GM18909 (cell line): ENCODE measurements at regions not wholly inside any gene's neighbourhood (a gene's known extent, or its start where the extent isn't known, plus 50 kb on each side); places are given as distances from the start of the nearest gene placed in this dataset.
"Not testable (repeated sequence)": the region's sequence is repeated elsewhere in the genome, so short reads cannot be mapped to it uniquely, and the experiment has no call there.

Experiments used
- ATAC-seq: cut with Tn5 transposase; IDR thresholded peaks from one replicate; pipeline ENCODE4 v1.9.1; 2021; ENCODE audit warnings: mild to moderate bottlenecking; ENCODE audit not compliant: unreplicated experiment, poor library complexity

DNA sequence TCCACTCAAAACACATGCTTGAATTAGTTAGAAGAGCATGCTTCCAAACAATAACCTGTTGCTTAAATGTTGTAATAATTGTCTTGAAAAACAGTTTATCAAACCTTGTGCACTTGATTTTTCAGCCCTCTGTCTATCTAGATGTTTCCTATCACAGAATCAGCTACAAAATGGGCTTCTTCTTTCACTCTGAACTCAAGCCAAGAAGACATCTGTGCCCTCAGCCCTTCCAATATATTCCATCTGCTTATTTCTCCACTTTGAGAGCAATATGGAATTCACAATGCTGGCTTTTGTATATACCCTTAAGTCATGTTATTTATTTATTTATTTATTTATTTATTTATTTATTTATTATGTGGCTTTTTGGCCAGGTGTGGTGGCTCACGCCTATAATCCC is 234.2 kb downstream of the TOX3 start:
- ATAC-seq, result no peak

DNA sequence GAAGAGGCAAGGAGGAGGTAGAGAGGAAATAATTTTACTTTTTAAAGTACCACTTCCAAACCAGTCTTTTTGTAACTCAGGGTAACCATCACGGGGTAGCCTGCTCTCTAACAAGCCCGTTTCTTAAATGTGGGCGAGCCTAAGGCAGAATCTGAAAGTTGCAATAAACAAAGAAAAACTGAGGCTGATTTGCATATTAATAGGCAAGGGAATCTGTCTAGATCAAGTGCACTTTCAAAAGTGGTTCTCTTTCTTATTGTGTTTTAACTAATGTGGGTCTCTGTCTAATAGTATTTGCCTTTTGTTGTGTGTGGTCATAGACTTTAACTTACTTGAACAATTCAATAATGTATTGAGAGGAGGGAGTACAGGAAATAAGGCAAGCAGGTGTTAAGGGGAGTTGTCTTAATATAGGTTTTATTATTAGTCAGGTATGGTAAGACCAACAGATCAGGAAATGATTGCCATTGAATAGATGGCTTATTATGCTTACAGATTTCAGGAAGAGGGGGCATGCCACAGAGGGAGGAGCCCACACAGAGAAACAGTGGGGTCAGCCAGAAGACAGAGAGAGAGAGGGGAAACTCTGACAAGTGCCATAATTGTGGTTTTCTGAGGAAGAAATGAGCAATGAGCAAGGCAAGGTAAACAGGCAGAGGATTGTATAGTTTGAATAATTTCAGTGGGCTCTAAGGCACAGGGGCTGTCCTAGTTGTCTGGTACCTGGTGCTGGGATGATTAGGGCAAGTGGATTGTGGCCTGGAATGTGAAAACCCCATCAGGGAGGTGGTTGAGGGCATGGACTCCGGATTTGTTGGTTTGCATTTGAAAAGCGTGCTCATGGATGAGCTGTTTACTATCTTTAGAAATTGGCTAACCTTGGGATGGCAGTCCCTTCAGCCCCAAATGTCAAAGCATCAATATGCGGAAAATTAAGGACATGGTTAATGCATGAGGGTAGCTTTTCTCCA is 237.2 kb downstream of the TOX3 start:
- no peak for ATAC-seq

DNA sequence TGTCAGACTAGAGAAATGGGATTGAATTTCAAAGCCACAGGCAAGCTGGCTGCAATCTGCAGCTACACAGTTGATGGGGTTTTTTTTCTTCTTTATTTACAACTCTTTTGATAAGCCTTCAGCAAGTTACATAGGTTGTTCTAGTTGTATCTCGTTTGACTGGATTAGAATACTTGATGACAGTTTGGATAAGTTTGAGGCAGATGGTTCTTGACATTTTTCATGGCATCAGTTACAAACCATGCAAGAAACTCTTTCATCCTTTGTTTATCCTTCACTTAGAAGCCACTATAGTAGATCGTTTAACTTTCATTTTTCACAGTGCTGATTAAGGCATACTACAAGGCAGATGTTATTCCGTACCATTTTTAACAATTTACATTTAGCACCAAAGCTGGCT is 238.9 kb downstream of the TOX3 start:
- no peak for ATAC-seq

DNA sequence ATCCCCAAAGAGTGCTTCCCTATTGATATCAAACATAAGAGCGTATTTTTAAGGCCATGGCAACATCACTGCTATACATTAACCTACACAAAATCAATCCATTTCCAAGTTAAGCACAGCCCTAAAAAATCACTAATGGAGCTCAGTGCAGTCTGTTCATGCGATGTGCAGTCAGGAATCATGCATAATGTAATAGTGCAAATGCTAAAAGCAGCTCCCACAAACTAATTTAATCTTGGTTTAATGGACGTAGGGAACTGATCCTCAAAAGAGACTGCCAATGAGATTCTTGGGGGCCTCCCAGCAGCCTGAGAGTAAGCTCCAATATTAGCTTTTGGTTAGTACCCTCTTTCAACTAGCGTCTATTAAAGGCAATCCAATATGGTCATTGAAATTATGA is 245.9 kb downstream of the TOX3 start:
- no peak for ATAC-seq

DNA sequence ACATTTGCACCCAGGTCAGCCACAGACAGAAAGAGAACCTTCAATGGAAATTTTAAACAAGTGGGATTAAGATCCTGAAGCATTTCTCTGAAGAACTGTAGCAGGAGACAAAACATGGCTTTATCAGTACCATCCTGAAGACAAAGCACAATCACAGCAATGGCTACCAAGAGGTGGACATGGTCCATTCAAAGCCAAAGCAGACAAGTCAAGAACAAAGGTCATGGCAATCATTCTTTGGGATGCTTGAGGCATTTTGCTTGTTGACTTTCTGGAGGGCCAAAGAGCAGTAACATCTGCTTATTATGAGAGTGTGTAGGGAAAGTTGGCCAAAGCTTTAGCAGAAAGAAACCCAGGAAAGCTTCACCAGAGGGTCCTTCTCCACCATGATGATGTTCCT is 248.2 kb downstream of the TOX3 start:
- ATAC-seq, result no peak

DNA sequence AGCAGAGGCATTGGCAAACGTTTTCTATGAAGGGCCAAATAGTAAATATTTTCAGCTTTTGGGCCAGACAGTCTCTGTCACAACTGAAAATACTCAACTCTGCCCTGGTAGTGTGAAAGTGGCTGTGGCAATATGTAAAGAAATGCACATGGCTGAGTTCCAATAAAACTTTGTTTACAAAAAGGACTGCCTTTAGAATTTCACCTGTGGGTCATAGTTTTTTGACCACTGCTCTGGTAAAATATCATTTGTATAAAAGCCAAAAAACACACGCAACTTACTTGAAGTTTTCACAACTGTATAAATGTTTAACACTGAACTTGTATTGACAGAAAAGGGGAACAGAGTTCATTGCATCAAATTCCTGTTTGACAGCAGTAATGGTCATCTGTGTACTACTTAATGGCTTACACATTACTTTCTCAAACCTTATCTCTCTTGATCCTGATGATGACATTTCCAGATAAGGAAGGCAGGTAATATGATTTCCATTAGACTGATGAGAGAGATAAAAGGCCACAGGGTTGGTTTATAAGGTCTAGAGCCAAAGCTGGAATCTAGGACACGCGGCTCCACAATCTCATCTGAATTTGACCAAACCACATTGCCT is 250.1 kb downstream of the TOX3 start:
- not testable (repeated sequence) for ATAC-seq

DNA sequence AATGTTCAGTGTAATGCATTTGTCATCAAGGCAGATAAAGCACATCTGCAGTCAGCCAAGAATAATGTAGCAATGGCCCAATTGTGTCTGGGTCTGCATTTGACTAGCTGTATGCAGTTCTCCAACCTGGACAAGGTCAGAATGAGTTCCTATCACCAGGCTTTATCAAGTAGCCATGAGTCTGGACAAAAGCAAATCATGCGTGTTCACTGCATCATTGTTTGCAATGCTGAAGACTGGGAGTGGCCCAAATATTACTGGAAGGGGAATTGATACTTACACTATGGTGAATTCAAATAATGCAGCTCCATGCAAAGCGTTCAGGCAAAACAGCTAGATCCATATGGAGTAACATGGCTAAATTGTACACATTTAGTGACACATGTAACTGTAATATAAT is 250.9 kb downstream of the TOX3 start:
- ATAC-seq, result no peak

DNA sequence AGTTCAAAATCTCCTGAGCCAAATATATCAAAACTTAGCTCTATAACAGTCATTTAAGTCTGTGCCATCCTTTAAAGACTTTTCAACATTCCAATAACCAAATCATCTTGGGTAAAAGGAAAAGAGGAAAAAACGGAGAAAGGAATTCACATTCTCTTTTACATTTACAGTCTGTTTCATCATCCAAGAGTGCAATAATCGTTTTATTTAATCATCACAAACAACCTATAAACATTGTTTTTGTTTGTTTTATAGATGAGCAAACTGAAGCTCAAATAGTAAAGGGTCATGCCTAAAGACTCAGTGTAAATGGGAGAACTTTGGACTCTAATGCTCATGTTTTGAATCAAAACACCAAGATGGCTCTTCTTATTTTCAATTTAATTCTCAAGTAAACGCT is 252.3 kb downstream of the TOX3 start:
- ATAC-seq, result no peak

DNA sequence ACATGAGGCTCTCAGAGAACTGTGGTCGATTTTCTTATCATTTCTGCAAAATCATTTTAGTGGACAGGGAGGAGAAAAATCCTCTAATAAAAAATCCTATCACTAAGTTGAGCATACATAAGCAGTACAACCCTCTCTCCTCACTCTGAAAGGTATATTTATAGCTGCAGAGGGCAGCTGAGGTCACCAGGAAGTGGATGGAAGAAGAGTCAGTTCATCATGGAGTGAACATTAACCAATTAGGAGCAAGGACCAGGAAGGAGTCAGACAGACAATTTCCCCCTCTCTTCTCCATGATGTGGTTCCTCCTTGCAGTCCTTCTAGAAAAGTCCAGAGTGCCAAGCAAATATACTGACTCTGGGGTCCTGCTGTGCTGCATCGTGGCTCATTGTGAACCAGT is 253.7 kb downstream of the TOX3 start:
- no peak for ATAC-seq

DNA sequence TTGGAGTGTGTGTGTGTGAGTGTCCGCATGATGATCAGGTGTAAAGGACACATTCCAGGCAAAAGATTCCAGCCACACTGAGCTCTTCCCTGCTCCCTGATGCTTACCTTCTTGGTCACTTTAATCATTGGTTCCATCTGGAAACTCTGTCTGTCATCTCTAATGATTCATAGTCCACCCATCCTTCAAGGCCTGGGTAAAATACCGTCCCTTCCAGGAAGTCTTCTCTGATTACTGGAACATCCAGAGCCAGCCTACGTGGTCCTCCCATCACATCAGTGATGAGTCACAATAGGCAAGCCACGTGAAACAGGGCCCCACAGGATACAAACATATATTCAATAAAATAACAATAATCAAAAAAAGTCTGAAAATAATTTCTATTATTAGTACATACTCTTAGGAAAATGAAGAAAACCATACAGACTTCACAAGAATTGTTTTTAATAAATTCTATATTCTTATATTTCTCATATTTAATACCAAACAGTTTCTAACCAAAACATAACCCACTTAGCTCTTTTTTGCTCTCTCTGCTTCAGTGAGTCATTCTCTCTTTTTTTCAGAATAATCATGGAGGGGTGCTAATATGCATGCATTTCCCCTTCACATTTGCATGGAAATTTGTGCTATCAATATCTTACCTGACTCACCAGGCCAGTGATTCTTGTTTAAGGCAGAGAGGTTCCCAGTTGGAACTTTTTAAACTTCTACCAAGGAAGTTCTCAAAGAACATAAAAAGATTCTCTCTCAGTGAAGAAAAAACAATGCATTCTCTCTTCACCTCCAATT is 263.2 kb downstream of the TOX3 start:
- ATAC-seq, result no peak

DNA sequence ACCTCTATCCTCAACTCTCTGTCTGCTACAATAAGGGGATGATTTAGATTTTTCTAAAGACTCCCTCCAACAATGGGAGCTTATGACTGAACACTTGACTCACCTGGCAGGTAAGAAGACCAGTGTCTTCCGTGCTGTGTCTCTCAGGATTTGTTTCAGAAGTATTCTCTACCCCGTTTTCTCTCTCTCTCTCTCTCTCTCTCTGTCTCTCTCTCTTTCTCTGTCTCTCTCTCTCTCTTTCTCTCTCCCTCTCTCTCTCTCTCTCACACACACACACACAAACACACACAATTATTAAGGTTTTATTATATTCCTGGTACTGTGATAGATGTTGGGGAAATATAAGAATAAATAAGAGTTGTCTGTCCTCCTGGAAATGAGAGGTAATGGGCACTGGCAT is 263.9 kb downstream of the TOX3 start:
- ATAC-seq, result no peak

DNA sequence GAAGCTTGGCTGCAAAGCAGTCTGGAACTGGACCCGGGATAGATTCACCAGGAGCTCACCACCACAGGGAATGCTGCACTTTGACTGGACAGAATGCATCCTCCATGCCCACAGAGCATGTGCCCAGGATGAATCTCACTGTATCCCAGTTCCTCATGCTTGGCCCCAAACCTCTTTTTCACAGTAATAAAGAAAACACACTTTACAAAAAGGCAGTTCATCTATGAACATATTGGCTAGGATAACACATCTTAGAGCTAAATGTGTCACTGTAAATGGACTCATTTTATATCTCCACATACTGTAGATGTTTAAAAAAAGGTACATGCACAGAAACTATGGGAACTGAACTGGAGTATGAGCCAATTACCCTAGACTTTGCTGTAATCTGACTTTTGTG is 266.9 kb downstream of the TOX3 start:
- no peak for ATAC-seq

DNA sequence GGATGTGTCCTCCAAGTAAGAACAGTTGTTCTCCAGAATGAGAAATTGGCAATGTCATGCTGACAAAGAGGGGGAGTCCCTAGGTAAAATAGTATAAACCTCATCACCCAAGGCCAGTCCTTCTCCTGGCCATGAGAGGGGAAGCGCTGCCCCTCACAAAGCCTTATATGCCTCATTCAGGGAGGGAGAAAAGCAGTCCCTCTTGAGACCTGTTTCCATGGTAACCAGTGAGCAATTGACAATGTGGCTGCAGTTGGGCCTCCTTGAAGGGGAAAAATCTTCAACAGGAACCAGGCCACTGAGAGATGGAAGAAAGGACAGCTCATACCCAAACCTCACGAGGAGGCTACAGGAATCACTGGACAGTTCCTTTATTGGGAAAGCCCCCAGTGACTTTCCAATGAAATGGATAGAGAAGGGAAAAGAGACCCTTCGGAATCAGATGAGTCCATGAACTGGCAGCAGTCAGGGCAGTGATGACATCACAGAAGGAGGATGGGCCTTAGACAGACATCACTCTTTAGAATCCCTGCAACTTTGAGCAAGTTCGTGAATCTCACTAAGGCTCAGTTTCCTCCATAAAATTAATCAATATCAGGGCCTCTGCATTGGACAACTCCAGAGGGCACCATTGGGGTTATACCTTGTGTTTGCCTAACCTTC is 275.7 kb downstream of the TOX3 start:
- ATAC-seq, result no peak

DNA sequence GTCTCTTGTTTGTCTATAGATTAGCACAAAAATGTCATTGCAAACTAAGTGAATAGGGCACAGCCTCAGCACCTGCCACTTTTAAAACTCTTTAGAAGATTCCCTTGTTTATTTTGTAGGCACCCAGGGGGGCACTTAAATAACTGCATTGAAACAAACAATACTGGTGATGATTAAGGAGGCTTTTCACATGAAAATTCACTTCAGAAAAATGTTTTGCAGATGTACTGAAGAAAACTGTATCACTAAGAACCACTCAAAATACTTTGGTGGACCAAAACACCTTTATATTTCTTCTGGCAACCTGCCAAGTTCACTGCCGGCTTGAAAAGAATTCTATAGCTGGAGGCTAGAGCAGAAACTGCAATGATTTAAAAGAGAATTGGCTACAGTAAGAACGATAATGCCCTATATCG is 281.5 kb downstream of the TOX3 start:
- no peak for ATAC-seq

DNA sequence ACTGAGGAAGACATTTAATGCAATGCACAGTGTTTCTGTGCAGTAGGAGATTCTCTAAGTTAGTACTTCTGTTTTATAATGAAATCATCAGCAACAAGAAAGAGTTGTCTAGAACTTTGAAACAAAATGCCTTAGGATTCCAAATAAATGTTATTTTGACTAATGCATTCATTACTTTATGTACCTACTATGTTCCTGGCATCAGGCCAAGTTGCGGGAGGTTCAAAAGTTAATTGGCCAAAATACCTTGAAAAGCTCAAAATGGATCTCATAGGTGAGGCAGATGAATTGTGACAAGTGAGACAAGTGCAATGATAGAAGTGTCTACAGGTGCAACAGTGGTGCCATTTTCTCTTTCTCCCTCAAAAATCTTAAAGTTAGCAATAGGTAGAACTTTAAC is 289.4 kb downstream of the TOX3 start:
- ATAC-seq, result no peak

DNA sequence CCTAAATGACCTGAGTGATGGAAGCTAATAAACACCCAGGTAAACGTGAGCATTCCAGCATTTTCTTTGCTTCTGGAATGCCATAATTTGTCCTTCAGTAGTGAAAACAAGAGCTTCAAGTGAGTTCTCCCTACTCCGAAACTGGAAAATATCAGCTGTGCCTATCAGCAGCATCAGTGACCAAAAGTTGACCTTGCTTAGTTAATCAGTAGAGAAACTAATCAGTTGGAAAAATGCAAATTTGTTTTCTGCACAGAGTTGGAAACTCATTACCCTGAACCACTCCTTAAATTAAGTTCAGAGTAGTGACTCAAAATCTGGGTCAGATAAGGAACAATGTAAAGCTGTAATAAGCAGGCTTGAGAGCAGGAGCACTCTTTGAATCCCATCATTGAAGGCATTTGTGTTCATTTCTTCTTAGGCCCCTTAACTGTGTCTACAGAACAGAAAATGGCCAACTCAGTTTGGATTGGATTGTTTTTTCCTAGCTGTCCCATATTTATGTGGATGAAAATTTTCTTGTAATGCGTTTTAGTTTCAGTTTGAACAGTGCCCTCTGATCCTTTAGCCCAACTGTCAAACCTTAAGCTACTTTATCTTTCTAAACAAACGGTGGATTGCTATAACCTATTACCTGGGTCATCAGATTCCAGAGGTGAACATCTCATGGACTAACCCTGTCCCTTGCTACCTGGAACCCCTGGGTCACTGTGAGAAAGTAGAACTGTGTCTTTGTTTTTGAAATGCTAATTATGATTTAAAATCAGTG is 290.4 kb downstream of the TOX3 start:
- no peak for ATAC-seq

DNA sequence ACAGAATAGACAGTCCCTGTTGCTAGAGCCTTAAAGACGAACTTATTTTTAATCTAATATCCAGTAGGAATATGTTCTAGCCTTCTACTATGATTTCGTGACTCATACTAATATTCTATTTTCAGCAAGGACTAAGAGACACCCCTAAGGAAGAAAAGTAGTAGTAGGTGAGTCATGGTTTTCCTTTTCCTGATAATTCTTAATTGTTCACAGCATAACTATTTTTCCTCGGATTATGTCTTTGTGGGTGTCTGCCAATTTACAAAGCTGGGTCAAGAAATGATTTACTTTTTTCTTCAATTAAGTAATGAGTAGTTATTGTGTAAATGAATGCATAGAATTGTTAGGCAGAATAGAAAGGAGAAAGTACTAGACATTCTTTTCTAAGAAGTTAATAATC is 292.2 kb downstream of the TOX3 start:
- no peak for ATAC-seq

DNA sequence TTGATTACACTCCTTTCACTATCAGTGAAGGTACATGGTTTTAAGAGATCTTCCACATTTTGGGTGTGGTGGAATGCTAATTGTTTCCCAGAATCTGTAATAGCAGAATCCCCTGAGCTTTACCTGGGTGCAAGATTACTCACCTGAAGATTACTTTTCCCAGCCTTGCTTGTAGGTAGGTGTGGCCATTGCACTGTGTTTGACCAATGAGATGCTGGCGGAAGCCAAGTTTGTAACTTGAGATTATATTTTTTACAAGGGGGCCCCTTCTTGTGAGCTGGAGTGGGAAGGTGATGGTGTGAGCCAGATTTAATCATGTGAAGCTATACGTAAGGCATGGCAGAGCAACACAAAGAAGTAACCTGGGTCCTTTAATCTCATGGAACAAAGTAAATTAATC is 294.3 kb downstream of the TOX3 start:
- ATAC-seq, result no peak

DNA sequence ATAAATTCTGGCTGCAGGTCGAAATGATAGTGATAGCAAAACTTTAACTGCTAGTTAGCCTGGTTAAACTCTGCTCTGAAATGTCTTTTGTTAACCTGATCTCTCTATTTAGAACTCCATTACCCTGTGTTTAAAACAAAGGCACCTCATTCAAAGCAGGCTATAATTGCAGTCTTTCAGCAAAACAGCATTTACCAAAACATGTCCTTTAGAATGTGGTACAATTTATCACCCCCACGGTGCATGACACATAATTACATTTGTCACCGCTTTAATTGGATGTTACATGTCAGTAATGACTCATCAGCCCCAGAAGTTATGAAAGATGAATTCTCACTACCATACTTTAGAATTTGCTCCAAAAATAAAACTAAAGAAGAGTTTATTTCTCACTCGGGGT is 295.4 kb downstream of the TOX3 start:
- no peak for ATAC-seq

DNA sequence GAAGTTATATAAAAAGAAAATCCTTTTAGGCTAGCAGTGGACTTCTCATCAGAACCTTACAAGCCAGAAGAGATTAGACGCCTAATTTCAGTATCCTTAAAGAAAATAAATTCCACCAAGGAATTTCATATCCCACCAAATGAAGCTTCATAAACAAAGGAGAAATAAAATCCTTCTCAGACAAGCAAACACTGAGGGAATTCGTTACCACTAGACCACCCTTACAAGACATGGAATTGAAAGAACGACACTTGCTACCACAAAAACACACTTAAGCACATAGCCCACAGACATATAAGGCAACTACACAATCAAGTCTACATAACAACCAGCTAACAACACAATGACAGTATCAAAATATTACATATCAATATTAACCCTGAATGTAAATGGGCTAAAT is 299.2 kb downstream of the TOX3 start:
- no peak for ATAC-seq
